HepG2 (cell line): ENCODE measurements at regions not wholly inside any gene's neighbourhood (a gene's known extent, or its start where the extent isn't known, plus 50 kb on each side); places are given as distances from the start of the nearest gene placed in this dataset.
"Not testable (repeated sequence)": the region's sequence is repeated elsewhere in the genome, so short reads cannot be mapped to it uniquely, and the experiment has no call there.

ENCODE experiments used
- ATAC-seq: fragments of 200-7000 bp; cut with Tn5 transposase; 3 replicates; pipeline ENCODE4 v1.9.1; 2020; ENCODE audit warnings: mild to moderate bottlenecking, moderate library complexity
- BruUV-seq: library from RNA; stranded (reverse); fragments of 400-500 nt; replicated peaks from 2 replicates; lab custom pipeline; 2021; lab: Mats Ljungman, UMichigan
- CTCF ChIA-PET: fragments of 300-600 bp; formaldehyde crosslinking; extraction: SDS; loops from one replicate; lab custom pipeline; 2021; ENCODE audit warnings: low total read pairs, inconsistent platforms, low intra/inter-chr PET ratio; lab: Yijun Ruan, JAX
- POLR2A ChIA-PET: fragments of 350-600 bp; sonication (Branson Sonifier 250); formaldehyde crosslinking; loops from one replicate; lab custom pipeline; 2020; ENCODE audit warnings: antibody characterized with exemption, inconsistent platforms; lab: Yijun Ruan, JAX
- DNase-seq: peaks from one replicate; pipeline ENCODE4 v3.0.0-alpha.2; 2015; ENCODE audit warnings: low spot score
- FAIRE-seq: peaks from 3 replicates; lab custom pipeline; 2011; peaks lifted over from hg19 to GRCh38; lab: Jason Lieb, UNC
- H2AFZ ChIP-seq: one replicate; pipeline ENCODE4 v1.6.1; 2011; ENCODE audit warnings: low read length, inconsistent platforms
- H3K27ac ChIP-seq: fragments of 300-600 bp; 3 replicates; pipeline ENCODE4 v1.8.0; 2011; ENCODE audit warnings: mixed run types, mild to moderate bottlenecking, mixed read lengths, low read length, inconsistent platforms; ENCODE audit not compliant: insufficient read depth; ENCODE audit errors: extremely low read length
- H3K27me3 ChIP-seq, 2 experiments: fragments of 200-600 bp in 1 of 2; 2 replicates in 1 of 2; 3 replicates in 1 of 2; pipeline versions ENCODE4 v1.6.0 to v1.8.0; 2011; ENCODE audit warnings: low read length in 2 of 2, mild to moderate bottlenecking in 2 of 2, moderate library complexity in 2 of 2, inconsistent platforms in 1 of 2; ENCODE audit not compliant: insufficient read depth in 2 of 2, control insufficient read depth in 1 of 2
- H3K36me3 ChIP-seq, 2 experiments: fragments of 200-600 bp in 1 of 2; replicated peaks in 1 of 2; 2 replicates in 1 of 2; 3 replicates in 1 of 2; pipeline versions ENCODE4 v1.5.1 to v1.8.0; 2011; ENCODE audit warnings: low read length in 2 of 2, inconsistent platforms in 1 of 2; ENCODE audit not compliant: insufficient read depth in 2 of 2, control insufficient read depth in 1 of 2
- H3K4me1 ChIP-seq: 2 replicates; pipeline ENCODE4 v1.5.1; 2012; ENCODE audit warnings: low read length, inconsistent platforms; ENCODE audit not compliant: insufficient read depth
- H3K4me2 ChIP-seq: 2 replicates; pipeline ENCODE4 v1.6.0; 2011; ENCODE audit warnings: low read depth, low read length, inconsistent platforms
- H3K4me3 ChIP-seq, 3 experiments: fragments of 200-600 bp in 1 of 3; sonication (generic), shearing (Covaris generic) in 1 of 3; replicated peaks in 1 of 3; 2 replicates each; pipeline ENCODE4 v1.5.1; 2011 to 2016; ENCODE audit warnings: low read length in 3 of 3, inconsistent platforms in 2 of 3, low read depth in 2 of 3, mild to moderate bottlenecking in 2 of 3, control low read depth in 1 of 3, mixed read lengths in 1 of 3; ENCODE audit not compliant: insufficient read depth in 1 of 3
- H3K79me2 ChIP-seq: one replicate; pipeline ENCODE4 v1.6.1; 2011; ENCODE audit warnings: low read length, inconsistent platforms; ENCODE audit not compliant: insufficient read depth
- H3K9ac ChIP-seq: 2 replicates; pipeline ENCODE4 v1.6.0; 2011; ENCODE audit warnings: mild to moderate bottlenecking, low read depth, low read length, inconsistent platforms; ENCODE audit not compliant: insufficient read depth
- H3K9me3 ChIP-seq: 2 replicates; pipeline ENCODE4 v1.5.1; 2012; ENCODE audit warnings: mild to moderate bottlenecking, low read length
- H4K20me1 ChIP-seq: 2 replicates; pipeline ENCODE4 v1.6.0; 2011; ENCODE audit warnings: inconsistent platforms, mild to moderate bottlenecking, low read length, moderate library complexity; ENCODE audit not compliant: insufficient read depth
- HOXA7 ChIP-seq: sonication (generic); formaldehyde crosslinking; IDR thresholded peaks from 2 replicates; pipeline ENCODE4 v1.8.1; 2022; ENCODE audit warnings: mild to moderate bottlenecking, missing genetic modification reagents, moderate library complexity
- KLF13 ChIP-seq: sonication (generic); formaldehyde crosslinking; IDR thresholded peaks from 2 replicates; pipeline ENCODE4 v1.4.0; 2020; ENCODE audit warnings: mild to moderate bottlenecking, missing genetic modification reagents
- RAD51 ChIP-seq: fragments of 450-650 bp; IDR thresholded peaks from 2 replicates; pipeline ENCODE4 v1.6.1; 2016; ENCODE audit warnings: borderline replicate concordance
- REXO4 ChIP-seq: sonication (generic); formaldehyde crosslinking; IDR thresholded peaks from 2 replicates; pipeline ENCODE4 v1.8.0; 2022; ENCODE audit warnings: missing genetic modification reagents, mild to moderate bottlenecking, borderline replicate concordance
- SNAPC5 ChIP-seq: sonication (generic); formaldehyde crosslinking; IDR thresholded peaks from 2 replicates; pipeline ENCODE4 v1.8.1; 2023; ENCODE audit warnings: mild to moderate bottlenecking, missing genetic modification reagents, borderline replicate concordance
- ZBTB34 ChIP-seq: sonication (generic); formaldehyde crosslinking; IDR thresholded peaks from 2 replicates; pipeline ENCODE4 v1.8.0; 2022; ENCODE audit warnings: mild to moderate bottlenecking, missing genetic modification reagents
- ZNF207 ChIP-seq: fragments of 450-650 bp; IDR thresholded peaks from 2 replicates; pipeline ENCODE4 v1.6.1; 2016; ENCODE audit warnings: antibody characterized with exemption, borderline replicate concordance
- ZNF225 ChIP-seq: sonication (generic); formaldehyde crosslinking; IDR thresholded peaks from 2 replicates; pipeline ENCODE4 v1.4.0; 2020; ENCODE audit warnings: mild to moderate bottlenecking, missing genetic modification reagents
- ZNF263 ChIP-seq: sonication (generic); formaldehyde crosslinking; IDR thresholded peaks from 2 replicates; pipeline ENCODE4 v1.4.0; 2020; ENCODE audit warnings: missing genetic modification reagents
- ZNF274 ChIP-seq: sonication (generic); formaldehyde crosslinking; IDR thresholded peaks from 2 replicates; pipeline ENCODE4 v1.5.1; 2020; ENCODE audit warnings: mild to moderate bottlenecking, missing genetic modification reagents
- ZNF503 ChIP-seq: sonication (generic); formaldehyde crosslinking; IDR thresholded peaks from 2 replicates; pipeline ENCODE4 v1.4.0; 2020; ENCODE audit warnings: missing genetic modification reagents
- ZNF558 ChIP-seq: sonication (generic); formaldehyde crosslinking; IDR thresholded peaks from 2 replicates; pipeline ENCODE4 v1.9.0; 2022; ENCODE audit warnings: mild to moderate bottlenecking, missing genetic modification reagents, borderline replicate concordance
- ZNF720 ChIP-seq: sonication (generic); formaldehyde crosslinking; IDR thresholded peaks from 2 replicates; pipeline ENCODE4 v1.4.0; 2020; ENCODE audit warnings: missing genetic modification reagents
- WGBS: methylation state at CpG from one replicate; pipeline ENCODE4 v1.1.6; 2017; ENCODE audit warnings: low lambda C conversion rate; 5-methylcytosine and 5-hydroxymethylcytosine counted together
- in situ Hi-C: cut with HindIII; loops from 2 replicates; pipeline ENCODE4 v1.10.0; 2017; ENCODE audit warnings: low pct_unique_long_range_greater_than_20kb; ENCODE audit not compliant: extremely low pct_ligation_motif_present
- intact Hi-C: fragments of 100-400 bp; cut with micrococcal nuclease; formaldehyde crosslinking; loops from one replicate; pipeline ENCODE4 v1.10.0; 2022; ENCODE audit not compliant: unreplicated experiment
- TF ChIP-seq, protein P1 (sequence below): sonication (generic); IDR thresholded peaks from 2 replicates; pipeline ENCODE4 v1.6.1; 2016; ENCODE audit warnings: low read depth, borderline replicate concordance

DNA sequence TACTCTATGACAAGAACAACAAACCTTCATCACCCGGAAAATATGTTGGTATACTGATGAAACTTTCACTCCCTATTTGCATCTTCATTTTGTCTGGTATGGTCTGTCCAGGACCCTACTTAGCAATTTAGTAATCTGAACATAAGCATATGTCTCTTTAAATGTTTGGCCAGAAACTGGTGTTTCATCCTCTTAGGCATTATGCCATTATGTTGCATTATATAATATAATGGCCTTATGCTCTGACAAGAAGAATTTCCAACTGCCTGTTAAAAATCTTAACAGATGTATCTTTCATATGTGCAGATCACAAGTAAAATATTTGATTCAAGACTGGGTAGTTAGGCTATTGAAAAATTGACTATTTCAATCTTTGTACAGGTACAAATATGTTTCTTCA lies 610.6 kb upstream of the PRR20A start (continued):
- TF ChIP-seq ZNF225 (no peak), HOXA7 (CRISPR knock-in tag) (no peak), ZNF720 (CRISPR knock-in tag) (no peak)

DNA sequence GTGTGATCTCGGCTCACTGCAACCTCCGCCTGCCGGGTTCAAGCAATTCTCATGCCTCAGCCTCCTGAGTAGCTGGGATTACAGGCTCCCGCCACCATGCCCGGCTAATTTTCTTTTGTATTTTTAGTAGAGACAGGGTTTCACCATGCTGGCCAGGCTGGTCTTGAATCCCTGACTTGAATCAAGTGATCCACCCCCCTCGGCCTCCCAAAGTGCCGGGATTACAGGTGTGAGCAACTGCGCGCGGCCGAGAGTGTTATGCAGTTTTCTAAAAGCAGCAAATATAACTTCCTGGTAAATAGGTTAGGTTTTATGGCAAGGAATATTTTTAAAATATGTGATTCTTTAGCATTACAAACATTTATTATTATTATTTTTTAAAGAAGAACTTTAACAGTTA lies 592.8 kb upstream of the PRR20A start:
- H3K27me3 ChIP-seq, FAIRE-seq, H3K79me2 ChIP-seq, ATAC-seq, H3K27ac ChIP-seq, POLR2A ChIA-PET, BruUV-seq, H2AFZ ChIP-seq, H3K9ac ChIP-seq, CTCF ChIA-PET, H4K20me1 ChIP-seq, DNase-seq, H3K4me2 ChIP-seq, in situ Hi-C loops, intact Hi-C loops, H3K4me3 ChIP-seq, H3K36me3 ChIP-seq, H3K4me1 ChIP-seq: not testable (repeated sequence)
- peaks cover 59% of the 10 kb centered on the region for H3K9me3 ChIP-seq
- WGBS = 65% methylated on average over 11 of the region's 11 CpGs

GRCh38 chr13:56558698-56559320 lies 581.9 kb upstream of the PRR20A start:
- H4K20me1 ChIP-seq = no peaks in the 10 kb centered on the region
- intact Hi-C loops (no loop called here), in situ Hi-C loops (no loop called here)
- H2AFZ ChIP-seq = no peak overlapping the region
- H3K9me3 ChIP-seq = peaks cover 63% of the 10 kb centered on the region
- H3K4me3 ChIP-seq = no peak overlapping the region
- no peaks in the 10 kb centered on the region for H3K36me3 ChIP-seq
- ATAC-seq (no peak), DNase-seq (no peak), FAIRE-seq (no peak)
- H3K9ac ChIP-seq = no peak overlapping the region
- no peak overlapping the region for H3K4me2 ChIP-seq
- BruUV-seq = no TSS peak
- H3K27ac ChIP-seq = no peak overlapping the region
- H3K79me2 ChIP-seq = no peaks in the 10 kb centered on the region
- CTCF ChIA-PET = no interaction called here
- POLR2A ChIA-PET = no interaction called here
- no peaks in the 10 kb centered on the region for H3K4me1 ChIP-seq
- WGBS = 6% methylated on average over 4 of the region's 4 CpGs
- H3K27me3 ChIP-seq = no peaks in the 10 kb centered on the region
- no peak for TF ChIP-seq KLF13
- no peak for TF ChIP-seq RAD51
- no peak for TF ChIP-seq SNAPC5
- TF ChIP-seq ZNF207 = no peak
- no peak for TF ChIP-seq ZNF274
- TF ChIP-seq ZNF558 = no peak
- no peak for TF ChIP-seq ZBTB34
- no peak for TF ChIP-seq ZNF263
- TF ChIP-seq REXO4 = no peak
- TF ChIP-seq ZNF503 (CRISPR knock-in tag) = no peak
- TF ChIP-seq, protein P1, sequence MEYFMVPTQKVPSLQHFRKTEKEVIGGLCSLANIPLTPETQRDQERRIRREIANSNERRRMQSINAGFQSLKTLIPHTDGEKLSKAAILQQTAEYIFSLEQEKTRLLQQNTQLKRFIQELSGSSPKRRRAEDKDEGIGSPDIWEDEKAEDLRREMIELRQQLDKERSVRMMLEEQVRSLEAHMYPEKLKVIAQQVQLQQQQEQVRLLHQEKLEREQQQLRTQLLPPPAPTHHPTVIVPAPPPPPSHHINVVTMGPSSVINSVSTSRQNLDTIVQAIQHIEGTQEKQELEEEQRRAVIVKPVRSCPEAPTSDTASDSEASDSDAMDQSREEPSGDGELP = no peak
